ENCODE measurements at regions not wholly inside any gene's neighbourhood (a gene's known extent, or its start where the extent isn't known, plus 50 kb on each side); places are given as distances from the start of the nearest gene placed in this dataset.

- H3K9me3 ChIP-seq (ENCODE audit: control insufficient read depth, low read length), result no peaks in the 10 kb centered on the region
- H3K36me3 ChIP-seq (ENCODE audit: control insufficient read depth in 1 of 2, insufficient read depth in 2 of 2, low read length in 1 of 2), result no peaks in the 10 kb centered on the region
- H3K27ac ChIP-seq (ENCODE audit: low read depth in 1 of 2, low read length in 2 of 2), result peak overlapping the region in 1 of 2 donors; percentile 51
- H3K4me3 ChIP-seq (ENCODE audit: low read length in 2 of 2), result no peak overlapping the region
- intact Hi-C loops (cut with DNase I), result loop anchor here in 1 of 2 donors (10.0 kb wide), 1 partner anchor 70 kb away; no protein-coding TSS in a partner anchor
- H3K27me3 ChIP-seq (ENCODE audit: control insufficient read depth in 1 of 2, insufficient read depth in 2 of 2, low read length in 1 of 2), result no peaks in the 10 kb centered on the region
- DNase-seq (peak; percentile 88 to 91), ATAC-seq (ENCODE audit: low FRiP score) (peak; percentile 42)
- H3K4me1 ChIP-seq (ENCODE audit: control insufficient read depth in 1 of 2, insufficient read depth in 2 of 2, low read length in 2 of 2), result peaks cover 5 to 7% of the 10 kb centered on the region in 2 donors
- 58 to 64% methylated on average over 3 of the region's 3 CpGs for WGBS, 2 donors
Measured at GRCh38 chr3:16064642-16065414, 109.7 kb upstream of the GALNT15 start.

- H3K27me3 ChIP-seq (ENCODE audit: control insufficient read depth in 1 of 2, insufficient read depth in 2 of 2, low read length in 1 of 2), result no peaks in the 10 kb centered on the region
- intact Hi-C loops (cut with DNase I), result loop anchor here in 1 of 2 donors (10.0 kb wide), 1 partner anchor 68 kb away; no protein-coding TSS in a partner anchor
- peaks cover 3 to 7% of the 10 kb centered on the region in 2 donors for H3K4me1 ChIP-seq (ENCODE audit: control insufficient read depth in 1 of 2, insufficient read depth in 2 of 2, low read length in 2 of 2)
- ATAC-seq (ENCODE audit: low FRiP score) (no peak), DNase-seq (no peak)
- H3K27ac ChIP-seq (ENCODE audit: low read depth in 1 of 2, low read length in 2 of 2), result no peak overlapping the region
- H3K36me3 ChIP-seq (ENCODE audit: control insufficient read depth in 1 of 2, insufficient read depth in 2 of 2, low read length in 1 of 2), result no peaks in the 10 kb centered on the region
- H3K9me3 ChIP-seq (ENCODE audit: control insufficient read depth, low read length), result no peaks in the 10 kb centered on the region
- WGBS, 2 donors, result 91 to 95% methylated on average over 1 of the region's 1 CpG
- H3K4me3 ChIP-seq (ENCODE audit: low read length in 2 of 2), result no peak overlapping the region
Measured at GRCh38 chr3:16066545-16066944, 107.9 kb upstream of the GALNT15 start.

- intact Hi-C loops (cut with DNase I), result loop anchor here in 1 of 2 donors (10.0 kb wide), 1 partner anchor 68 kb away; no protein-coding TSS in a partner anchor
- Histone ChIP-seq H3K27me3 (ENCODE audit: control insufficient read depth in 1 of 2, insufficient read depth in 2 of 2, low read length in 1 of 2) (no peaks in the 10 kb centered on the region), H3K9me3 (ENCODE audit: control insufficient read depth, low read length) (no peaks in the 10 kb centered on the region), H3K4me3 (ENCODE audit: low read length in 2 of 2) (no peak overlapping the region), H3K4me1 (ENCODE audit: control insufficient read depth in 1 of 2, insufficient read depth in 2 of 2, low read length in 2 of 2) (peaks cover 3 to 7% of the 10 kb centered on the region in 2 donors), H3K36me3 (ENCODE audit: control insufficient read depth in 1 of 2, insufficient read depth in 2 of 2, low read length in 1 of 2) (no peaks in the 10 kb centered on the region), H3K27ac (ENCODE audit: low read depth in 1 of 2, low read length in 2 of 2) (no peak overlapping the region)
- WGBS, 2 donors, result 94 to 96% methylated on average over 6 of the region's 6 CpGs
- no peak for ATAC-seq (ENCODE audit: low FRiP score)
- DNase-seq, result no peak
Measured at GRCh38 chr3:16066975-16067374, 107.5 kb upstream of the GALNT15 start.

GRCh38 chr3:16067837-16068471 lies 106.5 kb upstream of the GALNT15 start:
- intact Hi-C loops (cut with DNase I), result loop anchor here in 1 of 2 donors (10.0 kb wide), 1 partner anchor 67 kb away; no protein-coding TSS in a partner anchor
- Histone ChIP-seq H3K27ac (ENCODE audit: low read depth in 1 of 2, low read length in 2 of 2) (peak overlapping the region; percentile 29 to 34), H3K36me3 (ENCODE audit: control insufficient read depth in 1 of 2, insufficient read depth in 2 of 2, low read length in 1 of 2) (no peaks in the 10 kb centered on the region), H3K27me3 (ENCODE audit: control insufficient read depth in 1 of 2, insufficient read depth in 2 of 2, low read length in 1 of 2) (no peaks in the 10 kb centered on the region), H3K9me3 (ENCODE audit: control insufficient read depth, low read length) (no peaks in the 10 kb centered on the region), H3K4me3 (ENCODE audit: low read length in 2 of 2) (no peak overlapping the region), H3K4me1 (ENCODE audit: control insufficient read depth in 1 of 2, insufficient read depth in 2 of 2, low read length in 2 of 2) (peaks cover 3 to 7% of the 10 kb centered on the region in 2 donors)
- DNase-seq, result no peak
- no peak for ATAC-seq (ENCODE audit: low FRiP score)
- WGBS, 2 donors, result 63 to 80% methylated on average over 2 of the region's 2 CpGs

- 80 to 85% methylated on average over 6 of the region's 6 CpGs for WGBS, 2 donors
- Histone ChIP-seq H3K27ac (ENCODE audit: low read depth in 1 of 2, low read length in 2 of 2) (no peak overlapping the region), H3K27me3 (ENCODE audit: control insufficient read depth in 1 of 2, insufficient read depth in 2 of 2, low read length in 1 of 2) (no peaks in the 10 kb centered on the region), H3K36me3 (ENCODE audit: control insufficient read depth in 1 of 2, insufficient read depth in 2 of 2, low read length in 1 of 2) (no peaks in the 10 kb centered on the region), H3K4me1 (ENCODE audit: control insufficient read depth in 1 of 2, insufficient read depth in 2 of 2, low read length in 2 of 2) (peaks cover 3 to 7% of the 10 kb centered on the region in 2 donors), H3K4me3 (ENCODE audit: low read length in 2 of 2) (no peak overlapping the region), H3K9me3 (ENCODE audit: control insufficient read depth, low read length) (no peaks in the 10 kb centered on the region)
- DNase-seq (no peak), ATAC-seq (ENCODE audit: low FRiP score) (no peak)
- intact Hi-C loops (cut with DNase I), result loop anchor here in 1 of 2 donors (10.0 kb wide), 1 partner anchor 65 kb away; no protein-coding TSS in a partner anchor
Measured at GRCh38 chr3:16069149-16069922, 105.1 kb upstream of the GALNT15 start.

- intact Hi-C loops (cut with DNase I), result no loop called here
- DNase-seq (no peak), ATAC-seq (ENCODE audit: low FRiP score) (no peak)
- Histone ChIP-seq H3K4me1 (ENCODE audit: control insufficient read depth in 1 of 2, insufficient read depth in 2 of 2, low read length in 2 of 2) (peaks cover 0 to 7% of the 10 kb centered on the region in 2 donors), H3K9me3 (ENCODE audit: control insufficient read depth, low read length) (no peaks in the 10 kb centered on the region), H3K27ac (ENCODE audit: low read depth in 1 of 2, low read length in 2 of 2) (no peak overlapping the region), H3K27me3 (ENCODE audit: control insufficient read depth in 1 of 2, insufficient read depth in 2 of 2, low read length in 1 of 2) (no peaks in the 10 kb centered on the region), H3K36me3 (ENCODE audit: control insufficient read depth in 1 of 2, insufficient read depth in 2 of 2, low read length in 1 of 2) (no peaks in the 10 kb centered on the region), H3K4me3 (ENCODE audit: low read length in 2 of 2) (no peak overlapping the region)
- 93 to 96% methylated on average over 5 of the region's 5 CpGs for WGBS, 2 donors
Measured at GRCh38 chr3:16070707-16071106, 103.8 kb upstream of the GALNT15 start.

GRCh38 chr3:16071206-16071605 lies 103.3 kb upstream of the GALNT15 start:
- intact Hi-C loops (cut with DNase I), result no loop called here
- no peak overlapping the region for H3K27ac ChIP-seq (ENCODE audit: low read depth in 1 of 2, low read length in 2 of 2)
- H3K9me3 ChIP-seq (ENCODE audit: control insufficient read depth, low read length), result no peaks in the 10 kb centered on the region
- DNase-seq, result no peak
- H3K4me3 ChIP-seq (ENCODE audit: low read length in 2 of 2), result no peak overlapping the region
- peaks cover 0 to 7% of the 10 kb centered on the region in 2 donors for H3K4me1 ChIP-seq (ENCODE audit: control insufficient read depth in 1 of 2, insufficient read depth in 2 of 2, low read length in 2 of 2)
- WGBS, 2 donors, result 95 to 96% methylated on average over 6 of the region's 6 CpGs
- H3K27me3 ChIP-seq (ENCODE audit: control insufficient read depth in 1 of 2, insufficient read depth in 2 of 2, low read length in 1 of 2), result no peaks in the 10 kb centered on the region
- no peaks in the 10 kb centered on the region for H3K36me3 ChIP-seq (ENCODE audit: control insufficient read depth in 1 of 2, insufficient read depth in 2 of 2, low read length in 1 of 2)
- no peak for ATAC-seq (ENCODE audit: low FRiP score)

- intact Hi-C loops (cut with DNase I), result no loop called here
- no peaks in the 10 kb centered on the region for H3K27me3 ChIP-seq (ENCODE audit: control insufficient read depth in 1 of 2, insufficient read depth in 2 of 2, low read length in 1 of 2)
- no peaks in the 10 kb centered on the region for H3K9me3 ChIP-seq (ENCODE audit: control insufficient read depth, low read length)
- DNase-seq (no peak), ATAC-seq (ENCODE audit: low FRiP score) (no peak)
- H3K4me3 ChIP-seq (ENCODE audit: low read length in 2 of 2), result no peak overlapping the region
- WGBS, 2 donors, result 93 to 95% methylated on average over 1 of the region's 1 CpG
- H3K36me3 ChIP-seq (ENCODE audit: control insufficient read depth in 1 of 2, insufficient read depth in 2 of 2, low read length in 1 of 2), result no peaks in the 10 kb centered on the region
- H3K27ac ChIP-seq (ENCODE audit: low read depth in 1 of 2, low read length in 2 of 2), result no peak overlapping the region
- peaks cover 0 to 7% of the 10 kb centered on the region in 2 donors for H3K4me1 ChIP-seq (ENCODE audit: control insufficient read depth in 1 of 2, insufficient read depth in 2 of 2, low read length in 2 of 2)
Measured at GRCh38 chr3:16072420-16073110, 101.9 kb upstream of the GALNT15 start.
